HG02763 (cell line): ENCODE measurements at regions not wholly inside any gene's neighbourhood (a gene's known extent, or its start where the extent isn't known, plus 50 kb on each side); places are given as distances from the start of the nearest gene placed in this dataset.
A peak's percentile ranks its signal among the peaks of the same experiment; 100 is the strongest.
"Not testable (repeated sequence)": the region's sequence is repeated elsewhere in the genome, so short reads cannot be mapped to it uniquely, and the experiment has no call there.

ENCODE experiments used
- ATAC-seq: cut with Tn5 transposase; IDR thresholded peaks from one replicate; pipeline ENCODE4 v1.9.1; 2021; ENCODE audit warnings: mild to moderate bottlenecking, moderate library complexity; ENCODE audit not compliant: unreplicated experiment

DNA sequence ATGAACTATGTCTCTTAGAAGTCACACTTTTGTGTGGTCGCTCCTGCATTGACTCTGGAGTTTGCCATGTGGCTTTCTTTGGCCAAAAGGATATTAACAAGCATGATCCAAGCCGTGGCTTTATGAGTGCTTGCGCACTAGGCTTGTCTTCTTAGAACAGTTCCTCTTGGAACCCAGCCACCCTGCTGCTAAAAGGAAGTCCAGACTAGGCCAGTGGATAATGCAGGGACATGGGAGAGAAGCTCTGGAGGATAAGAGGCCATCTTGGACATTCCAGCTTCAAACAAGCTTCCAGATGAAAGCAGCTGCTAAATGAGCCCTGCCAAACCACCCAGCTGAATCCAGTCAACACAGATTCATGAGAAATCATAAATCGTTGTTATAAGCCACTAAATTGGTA is 346.4 kb downstream of the CDC5L start:
- no peak for ATAC-seq

DNA sequence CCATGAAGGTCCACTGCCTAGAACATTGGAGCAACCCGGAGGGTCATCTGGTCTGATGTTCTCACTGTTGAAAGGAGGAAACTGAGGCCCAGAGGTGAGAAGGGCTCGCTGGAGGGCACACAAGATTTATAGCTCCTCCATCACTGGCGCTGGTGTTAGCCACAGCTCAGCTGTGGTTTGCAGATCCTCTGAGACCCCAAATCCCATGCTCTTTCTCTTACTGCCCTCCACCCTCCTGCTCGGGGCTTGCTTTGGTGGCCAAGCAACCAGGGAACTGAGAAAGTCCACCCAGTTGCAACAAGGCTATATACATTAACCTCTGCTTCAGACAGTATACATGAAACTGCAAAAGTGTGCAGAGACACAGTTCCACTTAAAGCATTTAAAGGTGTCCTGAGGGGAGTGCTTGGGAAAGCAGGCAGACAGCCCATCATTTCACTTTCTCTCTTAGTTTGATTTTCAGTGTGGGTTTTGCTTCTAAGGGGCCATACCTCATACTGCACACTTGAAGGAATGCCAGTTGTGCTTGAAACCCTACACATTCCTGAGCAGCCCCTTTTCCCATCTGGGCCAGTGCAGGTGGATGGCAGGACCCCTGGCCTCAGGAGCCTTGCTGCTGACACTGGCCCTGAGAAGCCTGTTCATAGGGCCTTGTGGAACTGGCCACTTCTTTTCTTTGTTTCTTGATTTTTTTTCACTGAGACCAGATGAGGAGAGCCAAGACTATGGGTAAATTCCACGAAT is 347.6 kb downstream of the CDC5L start:
- ATAC-seq = no peak

DNA sequence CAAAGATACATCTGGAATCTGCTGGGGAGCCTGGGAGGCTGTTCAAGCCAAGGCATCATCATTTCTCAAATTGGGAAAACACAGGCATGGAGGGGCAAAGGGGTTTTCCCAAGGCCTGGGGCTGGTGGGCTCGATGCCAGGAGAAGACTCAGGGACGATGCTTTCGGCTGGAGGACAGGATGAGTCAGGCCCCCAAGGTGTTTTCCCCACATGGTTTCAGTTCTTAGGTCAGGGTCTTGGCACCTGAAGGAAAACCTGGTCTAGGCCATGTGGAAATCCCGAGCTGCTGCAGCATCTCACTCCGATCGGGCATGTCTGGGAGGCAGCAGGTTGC is 348.1 kb downstream of the CDC5L start:
- ATAC-seq = peak; percentile 58

DNA sequence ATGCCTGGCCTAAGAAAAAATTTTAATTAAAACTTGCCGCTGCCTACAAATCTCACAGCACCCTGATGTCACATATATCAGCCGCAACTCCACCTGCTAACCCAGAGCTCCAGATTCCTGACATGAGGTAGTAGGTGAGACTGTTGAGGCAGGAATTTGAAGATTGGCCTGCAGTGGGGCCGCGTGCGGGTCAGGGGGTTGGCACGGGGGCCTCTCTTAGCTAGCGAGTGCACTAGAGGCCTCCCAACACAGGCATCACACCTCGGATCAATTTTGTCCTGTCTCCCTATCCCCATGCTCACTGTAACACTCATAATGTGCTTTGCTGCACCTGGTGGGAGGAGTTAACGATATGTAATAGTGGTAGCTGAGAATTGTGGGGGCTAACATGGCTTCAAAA is 349.8 kb downstream of the CDC5L start:
- no peak for ATAC-seq

DNA sequence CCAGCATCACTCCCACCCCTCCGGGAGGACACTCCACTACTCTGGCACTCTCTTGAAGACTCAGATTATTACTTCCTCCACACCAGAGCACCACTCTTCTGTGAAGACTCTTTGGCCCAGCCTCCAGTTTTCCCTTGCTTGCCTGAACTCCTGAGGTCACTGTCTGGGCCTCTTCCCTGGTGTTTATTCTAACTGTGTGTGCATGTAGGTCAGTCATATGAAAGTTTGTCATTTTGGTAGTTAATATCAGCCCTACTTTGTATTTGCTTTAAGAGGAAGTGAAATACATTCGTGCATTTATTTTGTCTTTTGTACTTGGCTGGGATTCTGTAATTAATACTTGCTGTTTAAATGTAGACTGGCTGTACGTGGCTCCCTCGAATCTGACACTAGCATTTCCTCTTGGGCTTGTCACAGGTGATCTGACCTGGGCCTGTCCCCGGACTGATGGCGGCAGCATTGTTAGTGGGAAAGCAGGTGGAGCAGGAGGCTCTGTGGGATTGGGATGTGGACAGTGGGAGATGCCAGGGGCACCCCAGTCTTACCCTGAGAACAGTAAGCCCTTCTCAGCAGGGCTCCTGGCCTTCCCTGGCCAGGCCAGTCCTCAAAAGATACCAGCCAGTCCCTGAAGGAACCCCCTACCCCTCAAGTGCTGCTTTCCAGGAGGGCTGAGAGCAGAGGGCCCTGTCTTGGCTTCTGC is 350.5 kb downstream of the CDC5L start:
- ATAC-seq = no peak

DNA sequence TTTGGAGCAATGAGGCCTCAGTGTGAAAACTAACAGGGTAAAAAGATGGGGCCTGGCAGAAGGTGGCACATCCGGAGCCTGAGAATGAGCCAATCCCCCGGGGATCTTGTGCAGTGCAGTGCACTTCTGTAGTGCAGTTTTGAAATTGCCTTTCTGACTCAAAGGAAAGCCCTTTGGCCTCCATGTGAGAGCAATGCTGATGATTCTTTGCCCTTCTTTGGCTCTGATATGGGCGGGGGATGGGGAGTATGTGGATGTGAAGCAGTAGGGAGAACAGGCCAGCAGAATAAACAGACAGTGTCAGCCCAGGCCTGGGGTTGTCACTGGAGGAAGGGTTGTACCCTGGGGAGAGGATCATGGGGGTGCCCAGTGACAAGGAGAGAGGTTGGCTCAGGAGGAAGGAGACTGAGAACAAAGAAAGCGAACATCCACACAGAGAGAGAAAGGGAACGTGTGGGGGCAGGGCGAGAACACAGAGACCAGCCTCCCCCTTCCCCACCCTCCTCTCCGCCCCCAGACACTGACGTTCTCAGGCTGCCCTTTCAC is 351.2 kb downstream of the CDC5L start:
- ATAC-seq = no peak

DNA sequence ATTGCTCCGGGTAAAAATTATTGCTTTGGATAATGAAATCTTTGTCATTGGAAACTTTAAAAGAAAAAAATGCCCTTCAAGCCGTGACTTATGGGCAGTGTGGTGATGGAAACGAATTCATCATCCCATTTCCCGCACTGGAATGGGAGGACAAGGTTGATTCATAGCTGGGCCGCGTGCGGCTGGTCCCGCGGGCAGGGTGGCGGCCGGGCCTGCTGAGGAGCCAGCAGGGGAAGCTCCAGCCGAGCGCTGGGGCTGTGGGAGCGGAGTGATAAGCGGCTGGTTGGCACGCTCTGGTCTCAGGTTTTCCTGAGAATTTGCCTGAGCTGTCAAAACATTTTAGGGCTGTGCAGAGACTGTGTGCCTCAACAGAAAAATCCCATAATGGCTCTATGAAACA is 351.7 kb downstream of the CDC5L start:
- no peak for ATAC-seq

DNA sequence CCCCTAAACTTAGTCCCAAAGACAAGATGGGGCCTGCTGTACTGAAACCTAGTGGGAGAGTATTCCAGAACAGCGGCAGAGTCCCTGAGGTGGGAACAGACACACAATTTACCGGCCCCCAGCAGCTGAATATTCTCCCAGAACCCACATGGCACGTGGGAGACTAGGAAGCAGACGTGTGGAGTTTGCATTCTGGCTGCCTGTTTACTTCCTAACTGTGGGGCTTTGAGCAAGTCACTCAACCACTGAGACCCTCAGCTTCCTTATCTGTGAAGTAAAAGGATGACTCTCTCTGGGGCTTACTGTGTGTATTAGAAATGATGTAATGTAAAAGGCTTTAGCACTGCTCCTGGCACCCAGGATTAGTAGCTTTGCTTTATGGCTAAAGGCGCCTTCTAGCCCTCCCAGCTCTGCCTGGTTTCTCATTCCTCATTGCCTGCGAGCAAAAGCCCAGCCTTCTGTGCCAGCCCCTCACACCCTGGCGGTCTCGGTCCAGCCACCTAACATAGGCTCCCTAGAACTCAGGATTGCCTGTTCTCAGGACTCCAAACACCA is 353.1 kb downstream of the CDC5L start:
- ATAC-seq = no peak

DNA sequence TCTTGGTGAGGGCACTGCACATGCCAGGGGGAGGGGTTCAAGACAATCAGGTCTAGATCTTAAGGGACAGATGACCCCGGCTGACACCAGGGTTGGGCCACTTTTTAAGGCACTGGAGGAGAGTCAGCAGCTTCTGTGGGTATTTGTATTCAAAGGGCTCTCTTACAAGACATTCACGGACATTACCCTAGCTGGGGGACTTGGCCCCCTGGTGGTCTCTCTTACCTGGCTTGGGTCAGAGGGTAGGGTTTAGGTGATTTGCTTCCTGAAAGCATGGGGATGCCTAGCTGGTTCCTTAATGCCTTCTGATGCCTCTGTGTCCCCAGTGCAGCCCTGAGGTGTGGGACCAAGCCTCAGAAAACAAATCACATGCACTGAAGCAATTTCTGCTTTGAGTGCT is 354.7 kb downstream of the CDC5L start:
- ATAC-seq = no peak

DNA sequence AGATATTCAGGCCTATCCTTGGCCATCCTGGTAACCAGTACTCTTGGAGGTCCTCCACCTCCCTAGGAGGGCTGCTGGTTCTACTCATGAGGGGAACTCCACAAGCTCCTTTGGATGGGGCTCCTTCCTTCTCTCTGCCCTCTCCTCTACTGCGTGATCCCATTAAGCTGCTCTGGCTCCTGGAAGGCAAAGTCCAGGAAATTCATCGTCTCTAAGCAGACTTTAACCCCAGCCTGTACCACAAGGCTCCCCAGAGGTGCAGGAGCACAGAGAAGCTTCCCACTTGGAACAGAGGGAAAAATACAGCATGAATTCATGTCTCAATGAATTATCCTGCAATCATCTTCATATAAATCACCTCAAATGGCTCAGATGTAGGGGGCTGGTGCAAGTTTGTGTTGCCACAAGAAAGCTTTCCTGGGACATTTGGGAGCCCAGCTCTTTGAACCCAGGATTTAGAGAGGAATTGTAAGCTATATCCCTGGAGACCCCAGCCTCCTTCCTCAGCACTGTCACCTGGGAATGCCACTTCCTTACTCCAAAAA is 355.4 kb downstream of the CDC5L start:
- no peak for ATAC-seq

DNA sequence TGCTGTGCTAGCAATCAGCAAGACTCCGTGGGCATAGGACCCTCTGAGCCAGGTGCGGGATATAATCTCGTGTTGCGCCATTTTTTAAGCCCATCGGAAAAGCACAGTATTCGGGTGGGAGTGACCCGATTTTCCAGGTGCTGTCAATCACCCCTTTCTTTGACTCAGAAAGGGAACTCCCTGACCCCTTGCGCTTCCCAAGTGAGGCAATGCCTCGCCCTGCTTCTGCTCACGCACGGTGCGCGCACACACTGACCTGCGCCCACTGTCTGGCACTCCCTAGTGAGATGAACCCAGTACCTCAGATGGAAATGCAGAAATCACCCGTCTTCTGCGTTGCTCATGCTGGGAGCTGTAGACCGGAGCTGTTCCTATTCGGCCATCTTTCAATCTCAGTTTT is 372.6 kb downstream of the CDC5L start:
- ATAC-seq = not testable (repeated sequence)

DNA sequence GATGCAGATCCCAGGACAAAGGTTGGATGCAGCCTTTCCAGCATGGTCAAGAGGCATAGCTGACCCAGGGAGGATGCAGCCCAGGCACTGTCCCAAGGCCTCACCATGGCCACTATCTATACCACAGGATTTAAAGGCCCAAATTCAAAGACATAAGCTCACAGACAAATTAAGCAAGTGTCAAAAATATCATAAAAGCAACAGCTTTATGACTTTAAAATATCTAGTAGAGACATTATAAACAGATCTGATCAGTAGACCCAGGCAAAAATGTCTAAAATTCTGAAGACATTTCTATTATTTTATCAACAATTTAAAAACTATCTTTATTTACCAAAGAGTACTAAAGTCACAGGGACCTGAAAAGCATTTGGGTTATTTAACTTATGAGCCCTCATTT is 373.5 kb downstream of the CDC5L start:
- no peak for ATAC-seq

DNA sequence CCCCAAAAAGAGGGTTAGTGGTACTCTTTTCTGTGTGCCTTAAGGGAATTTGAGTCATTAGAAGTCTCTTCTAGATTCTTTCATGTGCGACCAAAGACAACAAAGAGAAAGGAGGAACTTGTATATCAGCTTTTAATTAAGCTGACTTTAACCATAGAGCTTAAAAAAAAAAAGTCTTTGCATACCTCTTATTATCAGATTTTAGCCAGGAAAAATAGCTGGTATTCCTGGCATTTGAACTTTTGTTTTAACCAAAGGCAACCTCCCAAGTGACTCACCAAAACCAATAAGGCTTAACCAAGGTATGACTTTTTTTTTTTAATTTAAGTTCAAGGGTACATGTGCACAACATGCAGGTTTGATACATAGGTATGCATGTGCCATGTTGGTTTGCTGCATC is 375.0 kb downstream of the CDC5L start:
- no peak for ATAC-seq

DNA sequence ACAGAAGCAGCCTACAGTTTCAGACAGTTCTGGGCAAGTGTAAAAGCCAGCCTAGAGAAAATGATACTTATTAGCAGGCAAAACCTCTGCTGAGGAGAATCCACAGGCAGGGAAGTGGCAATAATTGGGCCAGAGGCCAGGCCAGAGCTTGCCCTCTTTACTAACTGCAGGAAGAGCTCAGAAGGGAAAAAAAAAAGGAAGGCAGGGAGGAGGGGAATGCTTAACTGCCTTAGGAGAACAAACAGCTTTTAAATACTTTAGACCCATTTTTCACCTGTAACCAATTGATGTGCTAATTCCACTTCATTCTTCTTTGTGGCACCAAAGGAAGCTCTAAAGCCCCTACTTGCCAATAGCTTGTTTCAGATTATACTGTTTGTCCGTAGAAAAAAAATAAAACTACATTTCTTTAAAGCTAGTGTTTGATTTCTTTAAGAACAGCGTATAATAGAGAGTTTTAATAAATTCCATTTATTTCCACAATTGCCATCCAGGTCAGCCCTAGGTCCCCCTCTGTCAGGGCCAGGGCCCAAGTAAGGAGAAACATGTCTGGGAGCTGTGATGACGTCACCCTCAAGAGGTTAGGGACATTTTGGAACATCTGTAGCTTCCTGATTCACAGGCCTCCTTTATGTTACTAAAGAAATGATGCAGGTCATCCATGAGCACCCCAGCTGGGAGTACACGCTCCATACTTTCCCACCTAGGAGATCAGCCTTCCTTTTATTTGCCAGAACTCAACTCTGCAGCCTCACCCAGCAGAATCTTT is 384.3 kb downstream of the CDC5L start:
- no peak for ATAC-seq

DNA sequence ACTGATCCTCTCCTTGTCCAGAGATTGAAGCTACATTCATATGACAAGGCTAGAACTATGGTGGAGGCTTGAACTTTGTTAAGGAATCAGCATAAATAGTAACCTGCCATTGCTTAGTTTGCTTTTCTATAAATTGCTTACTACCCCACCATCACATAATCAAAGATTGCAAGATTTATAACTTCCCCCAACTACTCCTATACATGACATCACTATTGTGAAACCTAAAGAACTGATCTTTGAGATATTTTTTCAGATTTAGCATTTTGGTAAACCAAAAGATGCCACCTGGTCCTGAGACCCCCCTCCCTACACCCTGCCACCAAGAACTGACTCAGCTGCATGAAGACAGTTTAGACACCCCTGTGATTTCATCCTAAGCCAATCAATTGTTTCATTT is 385.3 kb downstream of the CDC5L start:
- ATAC-seq = no peak

DNA sequence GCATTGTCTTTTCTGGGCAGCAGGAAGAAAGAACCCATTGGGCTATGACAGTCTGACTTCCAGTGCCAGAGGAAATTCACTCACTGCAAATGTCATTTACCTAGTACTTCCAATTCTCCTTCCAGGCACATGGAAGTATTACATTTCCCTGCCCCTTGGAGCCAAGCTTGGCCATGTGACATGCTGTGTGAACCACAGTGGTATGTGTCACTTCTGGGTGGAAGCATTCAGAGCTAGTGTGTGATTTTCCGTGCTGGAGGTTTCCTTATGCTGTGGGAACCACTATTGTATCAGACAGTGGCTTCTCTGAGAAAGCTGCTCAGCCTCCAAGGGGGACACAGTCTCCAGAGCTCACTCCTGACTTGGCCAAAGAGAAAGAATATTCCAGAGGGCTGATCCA is 387.6 kb downstream of the CDC5L start:
- no peak for ATAC-seq

DNA sequence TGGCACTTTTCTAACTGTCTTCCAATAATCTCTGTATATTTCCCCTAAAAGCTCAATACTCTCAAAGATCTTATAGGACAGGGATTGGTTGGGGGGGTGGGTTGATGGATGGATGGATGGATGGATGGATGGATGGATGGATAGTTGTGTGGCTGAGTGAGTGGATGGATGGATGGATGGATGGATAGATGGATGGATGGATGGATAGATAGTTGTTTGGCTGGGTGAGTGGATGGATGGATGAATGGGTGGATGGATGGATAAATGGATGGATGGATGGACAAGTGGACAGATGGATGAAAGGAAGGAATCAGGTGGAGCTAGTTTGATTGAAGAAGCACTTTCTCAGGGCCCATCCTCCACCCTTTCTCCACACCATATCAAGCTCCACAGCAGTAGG is 388.8 kb downstream of the CDC5L start:
- no peak for ATAC-seq

DNA sequence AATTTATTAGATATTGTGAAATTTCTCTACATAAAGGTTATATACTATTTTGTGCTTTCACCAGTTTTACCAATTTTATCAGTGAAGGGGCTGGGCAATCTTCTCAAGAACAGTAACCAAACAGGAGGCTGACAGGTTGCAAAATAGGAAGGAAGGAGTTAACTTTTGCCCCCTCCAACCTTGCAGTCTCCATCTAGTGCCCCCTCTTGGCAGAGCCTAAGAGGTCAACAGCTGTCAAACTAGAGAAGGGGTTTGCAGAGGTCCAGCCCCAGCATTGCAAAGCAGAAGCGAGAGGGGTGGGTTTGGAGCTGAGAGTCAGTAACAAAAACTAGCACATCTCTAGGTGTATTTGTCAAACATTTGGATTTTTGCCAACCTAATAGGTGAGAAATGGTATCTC is 391.0 kb downstream of the CDC5L start:
- ATAC-seq = no peak
